Breast epithelium (tissue), 3 donors: ENCODE measurements at regions not wholly inside any gene's neighbourhood (a gene's known extent, or its start where the extent isn't known, plus 50 kb on each side); places are given as distances from the start of the nearest gene placed in this dataset.

Experiments
- POLR2A ChIP-seq: fragments of 450-650 bp; IDR thresholded peaks from one replicate; pipeline ENCODE4 v1.6.1; 2016; ENCODE audit warnings: antibody characterized with exemption, mild to moderate bottlenecking, moderate library complexity
- POLR2AphosphoS5 ChIP-seq, 3 donors: sonication (generic); formaldehyde crosslinking; IDR thresholded peaks; one replicate each; pipeline ENCODE4 v1.6.1; 2017; ENCODE audit warnings: antibody characterized with exemption in 3 of 3
- TF ChIP-seq, protein P1 (sequence below), 3 donors: fragments of 450-650 bp; IDR thresholded peaks; one replicate each; pipeline ENCODE4 v1.5.1; 2016 to 2017; ENCODE audit warnings: antibody characterized with exemption in 3 of 3, mild to moderate bottlenecking in 3 of 3, moderate library complexity in 3 of 3

DNA sequence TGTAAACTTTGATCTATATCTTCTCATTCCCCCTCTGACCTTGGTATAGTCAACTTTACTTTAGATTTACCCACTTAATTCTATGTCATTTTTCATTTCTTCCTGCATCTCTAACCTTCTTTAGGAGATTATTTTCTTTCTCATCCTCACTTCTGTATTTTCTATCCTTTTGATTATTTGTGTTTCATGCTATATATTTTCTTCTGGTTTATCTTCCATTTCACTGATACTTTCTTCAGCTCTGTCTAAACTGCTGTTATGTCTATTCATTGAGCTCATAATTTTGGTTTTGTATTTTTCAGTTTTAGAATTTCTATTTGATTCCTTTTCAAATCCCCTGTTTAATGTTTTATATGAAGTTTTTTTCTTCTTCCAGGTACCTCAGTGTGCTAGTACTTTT is 171.1 kb upstream of the LYZL1 start:
- TF ChIP-seq, protein P1, sequence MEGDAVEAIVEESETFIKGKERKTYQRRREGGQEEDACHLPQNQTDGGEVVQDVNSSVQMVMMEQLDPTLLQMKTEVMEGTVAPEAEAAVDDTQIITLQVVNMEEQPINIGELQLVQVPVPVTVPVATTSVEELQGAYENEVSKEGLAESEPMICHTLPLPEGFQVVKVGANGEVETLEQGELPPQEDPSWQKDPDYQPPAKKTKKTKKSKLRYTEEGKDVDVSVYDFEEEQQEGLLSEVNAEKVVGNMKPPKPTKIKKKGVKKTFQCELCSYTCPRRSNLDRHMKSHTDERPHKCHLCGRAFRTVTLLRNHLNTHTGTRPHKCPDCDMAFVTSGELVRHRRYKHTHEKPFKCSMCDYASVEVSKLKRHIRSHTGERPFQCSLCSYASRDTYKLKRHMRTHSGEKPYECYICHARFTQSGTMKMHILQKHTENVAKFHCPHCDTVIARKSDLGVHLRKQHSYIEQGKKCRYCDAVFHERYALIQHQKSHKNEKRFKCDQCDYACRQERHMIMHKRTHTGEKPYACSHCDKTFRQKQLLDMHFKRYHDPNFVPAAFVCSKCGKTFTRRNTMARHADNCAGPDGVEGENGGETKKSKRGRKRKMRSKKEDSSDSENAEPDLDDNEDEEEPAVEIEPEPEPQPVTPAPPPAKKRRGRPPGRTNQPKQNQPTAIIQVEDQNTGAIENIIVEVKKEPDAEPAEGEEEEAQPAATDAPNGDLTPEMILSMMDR (IDR thresholded peaks at IDR 0.05) = no peak
- no peak for TF ChIP-seq POLR2AphosphoS5 (IDR thresholded peaks at IDR 0.05)
- TF ChIP-seq POLR2A = no peak
